NT2/D1 (cell line): ENCODE measurements at regions not wholly inside any gene's neighbourhood (a gene's known extent, or its start where the extent isn't known, plus 50 kb on each side); places are given as distances from the start of the nearest gene placed in this dataset.

Experiments
- SUZ12 ChIP-seq: IDR thresholded peaks from 2 replicates; pipeline ENCODE4 v1.6.1; 2011; ENCODE audit not compliant: insufficient read length, insufficient read depth; ENCODE audit errors: extremely low read depth
- ZNF274 ChIP-seq: IDR thresholded peaks from 2 replicates; pipeline ENCODE4 v1.6.1; 2011; ENCODE audit warnings: mild to moderate bottlenecking, low read depth, low read length

DNA sequence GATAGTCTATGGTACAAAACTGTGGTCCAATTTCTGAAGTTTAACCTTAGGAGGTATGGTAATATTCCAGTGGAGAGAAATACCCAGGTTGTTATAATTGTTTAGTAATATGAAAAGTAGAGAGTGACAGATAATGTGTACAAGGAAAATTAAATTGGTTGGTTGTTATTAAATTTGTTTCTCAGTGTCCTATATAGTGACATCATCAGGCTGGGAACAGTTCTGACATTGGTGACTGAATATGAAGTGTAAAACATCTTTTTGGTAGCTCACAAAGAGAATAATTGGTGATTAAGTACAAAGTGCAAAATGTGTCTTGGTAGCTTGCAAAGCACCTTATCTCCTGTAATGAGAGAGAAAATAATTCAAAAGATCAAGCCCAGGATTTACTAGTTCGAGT lies 1806.1 kb upstream of the CDH6 start:
- TF ChIP-seq ZNF274, result no peak
- TF ChIP-seq SUZ12, result no peak
